ENCODE measurements at regions not wholly inside any gene's neighbourhood (a gene's known extent, or its start where the extent isn't known, plus 50 kb on each side); places are given as distances from the start of the nearest gene placed in this dataset.

DNA sequence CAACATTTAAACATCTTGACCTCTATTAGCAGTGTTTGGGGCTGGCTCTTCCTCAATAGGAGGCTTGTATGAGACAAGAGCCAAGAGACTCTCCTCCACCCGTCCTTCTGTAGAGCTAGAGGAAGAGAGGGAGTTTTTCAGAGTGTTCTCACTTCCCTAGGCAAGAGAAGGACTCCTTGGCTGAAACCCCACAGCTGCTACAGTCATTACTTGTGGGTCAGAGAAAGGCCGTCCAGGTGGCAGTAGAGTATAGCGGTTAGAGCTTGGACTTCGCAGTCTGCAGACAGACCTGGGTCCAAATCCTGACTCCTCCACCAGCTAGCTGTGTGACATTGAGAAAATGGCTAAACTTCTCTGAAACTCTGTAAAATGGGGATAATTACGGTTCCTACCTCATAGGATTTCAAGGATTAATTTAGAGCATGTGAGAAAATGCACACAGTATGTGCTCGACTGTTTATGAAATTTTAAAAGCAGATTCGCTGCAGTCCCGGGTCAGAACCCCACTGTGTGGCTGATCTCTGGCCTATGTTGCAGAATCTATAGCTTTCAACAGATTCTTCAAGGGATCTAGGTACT lies 80.8 kb upstream of the ARAP3 start:
- TF ChIP-seq, protein P1, sequence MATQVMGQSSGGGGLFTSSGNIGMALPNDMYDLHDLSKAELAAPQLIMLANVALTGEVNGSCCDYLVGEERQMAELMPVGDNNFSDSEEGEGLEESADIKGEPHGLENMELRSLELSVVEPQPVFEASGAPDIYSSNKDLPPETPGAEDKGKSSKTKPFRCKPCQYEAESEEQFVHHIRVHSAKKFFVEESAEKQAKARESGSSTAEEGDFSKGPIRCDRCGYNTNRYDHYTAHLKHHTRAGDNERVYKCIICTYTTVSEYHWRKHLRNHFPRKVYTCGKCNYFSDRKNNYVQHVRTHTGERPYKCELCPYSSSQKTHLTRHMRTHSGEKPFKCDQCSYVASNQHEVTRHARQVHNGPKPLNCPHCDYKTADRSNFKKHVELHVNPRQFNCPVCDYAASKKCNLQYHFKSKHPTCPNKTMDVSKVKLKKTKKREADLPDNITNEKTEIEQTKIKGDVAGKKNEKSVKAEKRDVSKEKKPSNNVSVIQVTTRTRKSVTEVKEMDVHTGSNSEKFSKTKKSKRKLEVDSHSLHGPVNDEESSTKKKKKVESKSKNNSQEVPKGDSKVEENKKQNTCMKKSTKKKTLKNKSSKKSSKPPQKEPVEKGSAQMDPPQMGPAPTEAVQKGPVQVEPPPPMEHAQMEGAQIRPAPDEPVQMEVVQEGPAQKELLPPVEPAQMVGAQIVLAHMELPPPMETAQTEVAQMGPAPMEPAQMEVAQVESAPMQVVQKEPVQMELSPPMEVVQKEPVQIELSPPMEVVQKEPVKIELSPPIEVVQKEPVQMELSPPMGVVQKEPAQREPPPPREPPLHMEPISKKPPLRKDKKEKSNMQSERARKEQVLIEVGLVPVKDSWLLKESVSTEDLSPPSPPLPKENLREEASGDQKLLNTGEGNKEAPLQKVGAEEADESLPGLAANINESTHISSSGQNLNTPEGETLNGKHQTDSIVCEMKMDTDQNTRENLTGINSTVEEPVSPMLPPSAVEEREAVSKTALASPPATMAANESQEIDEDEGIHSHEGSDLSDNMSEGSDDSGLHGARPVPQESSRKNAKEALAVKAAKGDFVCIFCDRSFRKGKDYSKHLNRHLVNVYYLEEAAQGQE (IDR thresholded peaks at IDR 0.05; ENCODE audit: borderline replicate concordance) = no peak
- TF ChIP-seq, protein P2, sequence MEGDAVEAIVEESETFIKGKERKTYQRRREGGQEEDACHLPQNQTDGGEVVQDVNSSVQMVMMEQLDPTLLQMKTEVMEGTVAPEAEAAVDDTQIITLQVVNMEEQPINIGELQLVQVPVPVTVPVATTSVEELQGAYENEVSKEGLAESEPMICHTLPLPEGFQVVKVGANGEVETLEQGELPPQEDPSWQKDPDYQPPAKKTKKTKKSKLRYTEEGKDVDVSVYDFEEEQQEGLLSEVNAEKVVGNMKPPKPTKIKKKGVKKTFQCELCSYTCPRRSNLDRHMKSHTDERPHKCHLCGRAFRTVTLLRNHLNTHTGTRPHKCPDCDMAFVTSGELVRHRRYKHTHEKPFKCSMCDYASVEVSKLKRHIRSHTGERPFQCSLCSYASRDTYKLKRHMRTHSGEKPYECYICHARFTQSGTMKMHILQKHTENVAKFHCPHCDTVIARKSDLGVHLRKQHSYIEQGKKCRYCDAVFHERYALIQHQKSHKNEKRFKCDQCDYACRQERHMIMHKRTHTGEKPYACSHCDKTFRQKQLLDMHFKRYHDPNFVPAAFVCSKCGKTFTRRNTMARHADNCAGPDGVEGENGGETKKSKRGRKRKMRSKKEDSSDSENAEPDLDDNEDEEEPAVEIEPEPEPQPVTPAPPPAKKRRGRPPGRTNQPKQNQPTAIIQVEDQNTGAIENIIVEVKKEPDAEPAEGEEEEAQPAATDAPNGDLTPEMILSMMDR (IDR thresholded peaks at IDR 0.05; ENCODE audit: poor library complexity, severe bottlenecking) = no peak
- no peak for TF ChIP-seq RAD21 (conservative IDR thresholded peaks at IDR 0.05)
- no peak for TF ChIP-seq SMC3 (conservative IDR thresholded peaks at IDR 0.05; ENCODE audit: poor library complexity)
- TF ChIP-seq EZH2 (IDR thresholded peaks at IDR 0.05; ENCODE audit: borderline replicate concordance, insufficient read depth, low read length, poor library complexity, severe bottlenecking) = no peak

All from neural cell (in vitro differentiated cells).